ENCODE measurements at regions not wholly inside any gene's neighbourhood (a gene's known extent, or its start where the extent isn't known, plus 50 kb on each side); places are given as distances from the start of the nearest gene placed in this dataset.

GRCh38 chr15:46061002-46061401 is 426.2 kb downstream of the SQOR start:
- no peak overlapping the region for H3K27ac ChIP-seq (ENCODE audit: low read length)
- ATAC-seq (no peak), DNase-seq (ENCODE audit: low read depth, low spot score) (no peak)
- no TSS peak for BruUV-seq (replicated peaks)
- CTCF ChIA-PET: no interaction called here
- H3K36me3 ChIP-seq (ENCODE audit: control insufficient read depth, insufficient read depth, low read length): no peaks in the 10 kb centered on the region
- no peaks in the 10 kb centered on the region for H3K4me1 ChIP-seq (ENCODE audit: control insufficient read depth, insufficient read depth, low read length)
- TF ChIP-seq SIN3A (IDR thresholded peaks at IDR 0.05; ENCODE audit: borderline replicate concordance, insufficient read depth, low read depth, low read length) (no peak), POLR2AphosphoS5 (IDR thresholded peaks at IDR 0.05; ENCODE audit: low read depth, low read length) (no peak), TCF7L2 (IDR thresholded peaks at IDR 0.05; ENCODE audit: low read depth, low read length) (no peak), CTCF (IDR thresholded peaks at IDR 0.05) (no peak), REST (IDR thresholded peaks at IDR 0.05; ENCODE audit: insufficient read depth in 1 of 2, low read depth in 2 of 2, low read length in 1 of 2) (no peak)
- H3K9me3 ChIP-seq (ENCODE audit: control insufficient read depth, insufficient read depth, low read depth, low read length): no peaks in the 10 kb centered on the region
- H3K4me3 ChIP-seq (ENCODE audit: low read depth in 2 of 2, low read length in 2 of 2): no peak overlapping the region
- intact Hi-C loops (cut with micrococcal nuclease; ENCODE audit: unreplicated experiment): no loop called here
- POLR2A ChIA-PET: no interaction called here
- H3K27me3 ChIP-seq (ENCODE audit: control insufficient read depth, insufficient read depth, low read length): no peaks in the 10 kb centered on the region
- in situ Hi-C loops (cut with HindIII; ENCODE audit: low pct_unique_long_range_greater_than_20kb, low sequenced_read_pairs): no loop called here

- Histone ChIP-seq H3K4me1 (ENCODE audit: control insufficient read depth, insufficient read depth, low read length) (no peaks in the 10 kb centered on the region), H3K36me3 (ENCODE audit: control insufficient read depth, insufficient read depth, low read length) (no peaks in the 10 kb centered on the region), H3K27ac (ENCODE audit: low read length) (no peak overlapping the region), H3K9me3 (ENCODE audit: control insufficient read depth, insufficient read depth, low read depth, low read length) (no peaks in the 10 kb centered on the region), H3K27me3 (ENCODE audit: control insufficient read depth, insufficient read depth, low read length) (no peaks in the 10 kb centered on the region), H3K4me3 (ENCODE audit: low read depth in 2 of 2, low read length in 2 of 2) (no peak overlapping the region)
- ATAC-seq: no peak
- in situ Hi-C loops (cut with HindIII; ENCODE audit: low pct_unique_long_range_greater_than_20kb, low sequenced_read_pairs) (no loop called here), intact Hi-C loops (cut with micrococcal nuclease; ENCODE audit: unreplicated experiment) (no loop called here)
- no peak for DNase-seq (ENCODE audit: low read depth, low spot score)
- no TSS peak for BruUV-seq (replicated peaks)
- TF ChIP-seq CTCF (IDR thresholded peaks at IDR 0.05): no peak
- TF ChIP-seq TCF7L2 (IDR thresholded peaks at IDR 0.05; ENCODE audit: low read depth, low read length): no peak
- CTCF ChIA-PET: no interaction called here
- POLR2A ChIA-PET: no interaction called here
These were observed 442.4 kb downstream of the SQOR start for GRCh38 chr15:46077220-46077619.

GRCh38 chr15:46079046-46079445 is 444.2 kb downstream of the SQOR start:
- Histone ChIP-seq H3K4me3 (ENCODE audit: low read depth in 2 of 2, low read length in 2 of 2) (no peak overlapping the region), H3K27me3 (ENCODE audit: control insufficient read depth, insufficient read depth, low read length) (no peaks in the 10 kb centered on the region), H3K9me3 (ENCODE audit: control insufficient read depth, insufficient read depth, low read depth, low read length) (no peaks in the 10 kb centered on the region), H3K27ac (ENCODE audit: low read length) (no peak overlapping the region), H3K36me3 (ENCODE audit: control insufficient read depth, insufficient read depth, low read length) (no peaks in the 10 kb centered on the region), H3K4me1 (ENCODE audit: control insufficient read depth, insufficient read depth, low read length) (no peaks in the 10 kb centered on the region)
- in situ Hi-C loops (cut with HindIII; ENCODE audit: low pct_unique_long_range_greater_than_20kb, low sequenced_read_pairs) (no loop called here), intact Hi-C loops (cut with micrococcal nuclease; ENCODE audit: unreplicated experiment) (no loop called here)
- no peak for ATAC-seq
- TF ChIP-seq SIN3A (IDR thresholded peaks at IDR 0.05; ENCODE audit: borderline replicate concordance, insufficient read depth, low read depth, low read length) (no peak), CTCF (IDR thresholded peaks at IDR 0.05) (no peak), POLR2AphosphoS5 (IDR thresholded peaks at IDR 0.05; ENCODE audit: low read depth, low read length) (no peak), REST (IDR thresholded peaks at IDR 0.05; ENCODE audit: insufficient read depth in 1 of 2, low read depth in 2 of 2, low read length in 1 of 2) (no peak), TCF7L2 (IDR thresholded peaks at IDR 0.05; ENCODE audit: low read depth, low read length) (no peak)
- BruUV-seq (replicated peaks): no TSS peak
- ChIA-PET POLR2A (no interaction called here), CTCF (no interaction called here)
- no peak for DNase-seq (ENCODE audit: low read depth, low spot score)
